Neural progenitor cell (in vitro differentiated cells): ENCODE measurements at regions not wholly inside any gene's neighbourhood (a gene's known extent, or its start where the extent isn't known, plus 50 kb on each side); places are given as distances from the start of the nearest gene placed in this dataset.

ENCODE experiments used
- CTCF ChIP-seq: fragments of 200-600 bp; sonication (generic); IDR thresholded peaks from 2 replicates; pipeline ENCODE4 v1.5.1; 2017; ENCODE audit warnings: antibody characterized with exemption, mild to moderate bottlenecking
- EZH2 ChIP-seq: fragments of 200-600 bp; sonication (generic); IDR thresholded peaks from 2 replicates; pipeline ENCODE4 v1.6.1; 2017; ENCODE audit warnings: antibody characterized with exemption, mild to moderate bottlenecking, moderate library complexity
- EZH2phosphoT487 ChIP-seq: fragments of 200-600 bp; sonication (generic); IDR thresholded peaks from 2 replicates; pipeline ENCODE4 v1.6.1; 2017; ENCODE audit warnings: antibody characterized with exemption

- TF ChIP-seq CTCF, result no peak
- TF ChIP-seq EZH2phosphoT487, result no peak
- no peak for TF ChIP-seq EZH2
These were observed 300.4 kb upstream of the KCNH7 start for GRCh38 chr2:163138947-163139346.
